ENCODE measurements at regions not wholly inside any gene's neighbourhood (a gene's known extent, or its start where the extent isn't known, plus 50 kb on each side); places are given as distances from the start of the nearest gene placed in this dataset.
"Not testable (repeated sequence)": the region's sequence is repeated elsewhere in the genome, so short reads cannot be mapped to it uniquely, and the experiment has no call there.

DNA sequence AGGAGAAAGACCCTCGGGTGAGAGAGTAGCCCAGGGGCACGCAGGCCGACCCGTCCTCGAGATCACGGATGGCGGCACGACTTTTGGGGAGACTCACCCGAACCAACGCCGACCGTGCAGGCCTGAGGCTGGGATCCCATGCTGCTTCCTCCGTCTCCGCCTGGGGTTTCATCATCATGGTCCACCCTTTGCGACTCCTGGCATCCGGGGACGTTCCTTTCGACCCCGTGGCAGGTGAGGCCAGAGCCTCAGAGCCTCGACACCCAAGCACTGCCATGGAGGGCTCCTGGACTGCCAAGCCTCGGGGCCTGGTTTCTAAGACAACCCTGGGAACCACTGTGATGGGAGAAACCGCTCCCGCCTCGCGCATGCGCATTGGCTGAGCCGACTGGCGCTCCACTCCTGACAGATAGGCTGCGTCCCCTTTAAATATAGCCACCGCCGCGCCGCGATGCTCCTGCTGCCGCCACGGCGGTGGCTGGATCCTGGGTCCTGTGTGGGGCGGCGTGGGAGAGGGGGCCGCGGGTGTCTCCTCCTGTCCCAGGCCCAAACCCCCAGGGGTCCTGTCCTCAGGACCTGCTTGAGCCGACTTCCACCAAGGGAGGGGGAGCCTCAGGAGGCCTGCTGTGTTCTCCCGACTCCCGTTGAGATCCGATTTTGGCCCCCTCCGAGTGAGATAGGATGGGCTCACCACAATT lies 481.6 kb downstream of the SPATA31A7 start:
- no peak for ATAC-seq
- Mint-ChIP-seq H3K4me3 (no peak overlapping the region), H3K4me1 (peaks cover 0 to 10% (median 4%) of the 10 kb centered on the region in 7 donors), H3K27ac (no peak overlapping the region), H3K27me3 (no peaks in the 10 kb centered on the region), H3K36me3 (peaks cover 4 to 5% (median 5%) of the 10 kb centered on the region in 5 donors), H3K9me3 (peaks cover 6 to 48% (median 24%) of the 10 kb centered on the region in 11 donors)
- Histone ChIP-seq H3K9me3 (ENCODE audit: control insufficient read depth in 2 of 3, low read length in 3 of 3) (no peaks in the 10 kb centered on the region), H3K27ac (ENCODE audit: low read depth, low read length) (no peak overlapping the region), H3K4me1 (ENCODE audit: control insufficient read depth in 2 of 2, insufficient read depth in 2 of 2, low read length in 2 of 2) (no peaks in the 10 kb centered on the region), H3K4me3 (ENCODE audit: low read length) (no peak overlapping the region), H3K27me3 (ENCODE audit: control insufficient read depth in 2 of 2, insufficient read depth in 2 of 2, low read length in 2 of 2) (no peaks in the 10 kb centered on the region), H3K36me3 (ENCODE audit: control insufficient read depth in 2 of 3, insufficient read depth in 3 of 3, low read length in 3 of 3) (no peaks in the 10 kb centered on the region)
- DNase-seq, result no peak
- intact Hi-C loops (cut with micrococcal nuclease), result no loop called here
- ChIA-PET CTCF (no interaction called here), POLR2A (no interaction called here)

DNA sequence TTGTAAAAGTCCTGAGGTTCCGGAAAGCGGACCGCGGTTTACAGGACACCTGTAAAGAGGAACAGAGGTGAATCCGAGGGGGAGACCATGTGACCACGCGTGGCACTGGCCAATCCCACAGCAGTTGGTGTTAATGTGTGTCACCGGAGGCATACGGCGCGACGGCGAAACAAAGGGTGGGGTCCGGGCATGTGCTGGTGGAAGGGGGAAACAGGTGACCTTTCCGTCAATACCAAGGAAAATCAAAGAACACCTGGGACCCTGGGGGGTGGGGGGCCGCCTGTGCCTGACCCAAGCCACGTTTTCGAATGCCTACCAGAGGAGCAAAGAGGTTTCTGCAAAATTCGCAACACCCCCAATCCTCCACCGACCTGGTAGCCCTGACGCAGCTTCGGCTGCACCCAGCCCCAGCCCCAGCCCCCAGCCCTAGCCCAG lies 482.3 kb downstream of the SPATA31A7 start:
- ATAC-seq; H3K4me3 Mint-ChIP-seq; CTCF ChIA-PET; H3K4me1 ChIP-seq (ENCODE audit: control insufficient read depth in 2 of 2, insufficient read depth in 2 of 2, low read length in 2 of 2); DNase-seq; H3K27ac Mint-ChIP-seq; H3K4me3 ChIP-seq (ENCODE audit: low read length); H3K27me3 Mint-ChIP-seq; H3K36me3 Mint-ChIP-seq; POLR2A ChIA-PET; H3K9me3 ChIP-seq (ENCODE audit: control insufficient read depth in 2 of 3, low read length in 3 of 3); H3K27me3 ChIP-seq (ENCODE audit: control insufficient read depth in 2 of 2, insufficient read depth in 2 of 2, low read length in 2 of 2); H3K27ac ChIP-seq (ENCODE audit: low read depth, low read length); H3K36me3 ChIP-seq (ENCODE audit: control insufficient read depth in 2 of 3, insufficient read depth in 3 of 3, low read length in 3 of 3); intact Hi-C loops (cut with micrococcal nuclease): not testable (repeated sequence)
- peaks cover 0 to 12% (median 6%) of the 10 kb centered on the region in 7 donors for H3K4me1 Mint-ChIP-seq
- peaks cover 6 to 44% (median 23%) of the 10 kb centered on the region in 11 donors for H3K9me3 Mint-ChIP-seq

DNA sequence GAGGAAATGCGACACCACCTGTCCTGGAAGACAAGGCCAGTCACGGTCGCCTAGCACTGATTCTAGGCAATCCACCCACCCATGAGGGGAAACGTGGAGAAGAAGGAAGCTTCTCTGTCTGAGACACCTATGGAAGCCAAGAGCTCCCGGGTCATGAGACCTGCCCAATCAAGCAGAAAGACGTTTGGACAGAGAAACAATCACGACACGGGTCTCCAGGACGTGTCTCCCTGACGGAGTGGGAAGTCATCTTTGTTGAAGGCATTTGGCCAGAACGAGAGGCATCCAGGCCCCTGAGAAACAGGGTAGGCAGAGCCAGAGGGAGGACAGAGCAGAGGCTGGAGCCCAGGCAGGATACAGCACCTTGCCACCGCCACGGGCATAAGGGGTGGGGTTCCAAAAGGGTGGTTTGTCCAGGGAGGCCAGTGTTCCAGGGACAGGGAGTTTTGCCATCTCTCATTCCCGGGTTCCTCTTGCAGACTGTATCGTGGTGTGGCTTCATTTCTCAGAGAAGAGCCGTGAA lies 482.9 kb downstream of the SPATA31A7 start:
- H3K4me3 ChIP-seq (ENCODE audit: low read length); H3K27me3 ChIP-seq (ENCODE audit: control insufficient read depth in 2 of 2, insufficient read depth in 2 of 2, low read length in 2 of 2); DNase-seq; H3K27me3 Mint-ChIP-seq; intact Hi-C loops (cut with micrococcal nuclease); H3K27ac Mint-ChIP-seq; H3K9me3 ChIP-seq (ENCODE audit: control insufficient read depth in 2 of 3, low read length in 3 of 3); H3K36me3 Mint-ChIP-seq; H3K36me3 ChIP-seq (ENCODE audit: control insufficient read depth in 2 of 3, insufficient read depth in 3 of 3, low read length in 3 of 3); H3K27ac ChIP-seq (ENCODE audit: low read depth, low read length); H3K4me1 ChIP-seq (ENCODE audit: control insufficient read depth in 2 of 2, insufficient read depth in 2 of 2, low read length in 2 of 2); CTCF ChIA-PET; POLR2A ChIA-PET; H3K4me3 Mint-ChIP-seq; ATAC-seq: not testable (repeated sequence)
- Mint-ChIP-seq H3K9me3 (peaks cover 6 to 45% (median 21%) of the 10 kb centered on the region in 11 donors), H3K4me1 (peaks cover 0 to 15% (median 6%) of the 10 kb centered on the region in 7 donors)

DNA sequence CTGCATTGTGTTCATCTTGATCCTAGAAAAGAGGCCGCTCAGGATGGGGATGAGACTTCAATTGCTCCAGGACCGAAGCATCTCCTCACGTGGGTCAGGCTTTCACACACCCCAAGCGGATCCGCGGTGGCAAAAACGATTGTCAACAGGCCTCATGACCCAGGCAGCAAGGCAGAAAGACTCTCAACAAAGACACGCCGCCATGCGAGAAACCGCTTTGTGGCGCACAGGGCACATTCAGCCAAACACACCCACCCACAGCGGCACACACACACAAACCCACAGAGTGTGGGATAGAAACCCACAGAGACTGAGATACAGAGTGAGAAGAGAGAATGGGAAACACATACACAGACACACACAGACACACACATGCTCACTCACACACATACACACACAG lies 483.4 kb downstream of the SPATA31A7 start:
- Histone ChIP-seq H3K36me3 (ENCODE audit: control insufficient read depth in 2 of 3, insufficient read depth in 3 of 3, low read length in 3 of 3) (no peaks in the 10 kb centered on the region), H3K9me3 (ENCODE audit: control insufficient read depth in 2 of 3, low read length in 3 of 3) (no peaks in the 10 kb centered on the region), H3K4me3 (ENCODE audit: low read length) (no peak overlapping the region), H3K27me3 (ENCODE audit: control insufficient read depth in 2 of 2, insufficient read depth in 2 of 2, low read length in 2 of 2) (no peaks in the 10 kb centered on the region), H3K27ac (ENCODE audit: low read depth, low read length) (no peak overlapping the region), H3K4me1 (ENCODE audit: control insufficient read depth in 2 of 2, insufficient read depth in 2 of 2, low read length in 2 of 2) (no peaks in the 10 kb centered on the region)
- Mint-ChIP-seq H3K27ac (no peak overlapping the region), H3K4me1 (peaks cover 0 to 15% (median 6%) of the 10 kb centered on the region in 7 donors), H3K9me3 (peaks cover 6 to 44% (median 18%) of the 10 kb centered on the region in 11 donors), H3K36me3 (peaks cover 4 to 5% (median 5%) of the 10 kb centered on the region in 5 donors), H3K27me3 (no peaks in the 10 kb centered on the region), H3K4me3 (peak overlapping the region in 1 of 10 donors; percentile 46)
- DNase-seq (no peak), ATAC-seq (no peak)
- POLR2A ChIA-PET, result no interaction called here
- CTCF ChIA-PET, result no interaction called here
- intact Hi-C loops (cut with micrococcal nuclease), result no loop called here

DNA sequence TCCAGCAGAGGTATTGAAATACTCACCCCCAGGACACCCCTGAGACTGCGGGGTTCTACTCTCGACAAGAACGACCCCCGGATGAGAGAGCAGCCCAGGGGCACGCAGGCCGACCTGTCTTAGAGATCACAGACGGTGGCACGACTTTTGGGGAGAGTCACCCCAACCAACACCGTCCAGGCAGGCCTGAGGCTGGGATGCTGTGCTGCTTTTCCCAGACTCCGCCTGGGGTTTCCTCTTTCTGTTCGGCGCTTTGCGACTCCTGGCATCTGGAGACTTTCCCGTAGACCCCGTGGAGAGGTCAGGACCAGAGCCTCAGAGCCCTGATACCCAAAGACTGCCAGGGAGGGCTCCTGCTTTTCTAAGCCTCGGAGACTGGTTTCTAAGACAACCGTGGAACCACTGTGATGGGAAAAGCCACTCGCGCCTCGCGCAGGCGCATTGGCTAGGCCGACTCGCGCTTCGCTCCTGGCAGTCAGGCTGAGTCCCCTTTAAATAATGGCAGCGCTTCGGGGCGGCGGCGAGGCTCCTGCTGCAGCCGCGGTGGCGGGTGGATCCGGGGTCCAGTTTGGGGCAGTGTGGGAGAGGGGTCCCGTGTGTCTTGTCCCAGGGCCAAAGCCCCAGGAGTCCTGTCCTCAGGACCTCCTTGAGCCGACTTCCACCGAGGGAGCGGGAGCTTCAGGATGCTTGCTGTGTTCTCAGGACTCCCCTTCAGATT lies 484.0 kb downstream of the SPATA31A7 start:
- no peak overlapping the region for H3K27ac ChIP-seq (ENCODE audit: low read depth, low read length)
- no peaks in the 10 kb centered on the region for H3K27me3 Mint-ChIP-seq
- peak overlapping the region in 1 of 10 donors; percentile 46 for H3K4me3 Mint-ChIP-seq
- POLR2A ChIA-PET, result no interaction called here
- H3K9me3 Mint-ChIP-seq, result peaks cover 6 to 41% (median 15%) of the 10 kb centered on the region in 11 donors
- CTCF ChIA-PET, result no interaction called here
- no peaks in the 10 kb centered on the region for H3K27me3 ChIP-seq (ENCODE audit: control insufficient read depth in 2 of 2, insufficient read depth in 2 of 2, low read length in 2 of 2)
- no peak overlapping the region for H3K27ac Mint-ChIP-seq
- no peak for ATAC-seq
- intact Hi-C loops (cut with micrococcal nuclease), result no loop called here
- no peaks in the 10 kb centered on the region for H3K36me3 ChIP-seq (ENCODE audit: control insufficient read depth in 2 of 3, insufficient read depth in 3 of 3, low read length in 3 of 3)
- H3K4me1 Mint-ChIP-seq, result peaks cover 0 to 15% (median 6%) of the 10 kb centered on the region in 7 donors
- peaks cover 4 to 5% (median 5%) of the 10 kb centered on the region in 5 donors for H3K36me3 Mint-ChIP-seq
- DNase-seq, result no peak
- H3K4me1 ChIP-seq (ENCODE audit: control insufficient read depth in 2 of 2, insufficient read depth in 2 of 2, low read length in 2 of 2), result no peaks in the 10 kb centered on the region
- no peak overlapping the region for H3K4me3 ChIP-seq (ENCODE audit: low read length)
- no peaks in the 10 kb centered on the region for H3K9me3 ChIP-seq (ENCODE audit: control insufficient read depth in 2 of 3, low read length in 3 of 3)

DNA sequence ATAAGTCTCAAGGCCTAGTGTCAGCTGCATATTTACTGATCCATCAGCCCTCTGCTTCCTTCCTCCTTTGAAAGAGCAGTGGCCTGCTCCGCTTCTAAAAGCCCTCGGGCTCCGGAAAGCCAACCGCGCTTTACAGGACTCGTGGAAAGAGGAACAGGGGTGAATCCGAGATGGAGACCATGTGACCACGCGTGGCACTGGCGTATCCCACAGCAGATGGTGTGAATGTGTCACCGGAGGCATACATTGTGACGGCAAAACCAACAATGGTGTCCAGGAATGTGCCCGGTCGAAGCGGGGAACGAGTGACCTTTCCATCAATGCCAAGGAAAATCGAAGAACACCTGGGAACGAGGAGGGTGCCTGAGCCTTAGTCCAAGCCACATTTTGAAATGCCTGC lies 484.6 kb downstream of the SPATA31A7 start:
- Mint-ChIP-seq H3K36me3 (peaks cover 2 to 4% (median 2%) of the 10 kb centered on the region in 5 donors), H3K4me3 (no peak overlapping the region), H3K27ac (no peak overlapping the region), H3K27me3 (no peaks in the 10 kb centered on the region), H3K4me1 (peaks cover 0 to 17% (median 9%) of the 10 kb centered on the region in 7 donors), H3K9me3 (peaks cover 3 to 34% (median 12%) of the 10 kb centered on the region in 11 donors)
- Histone ChIP-seq H3K9me3 (ENCODE audit: control insufficient read depth in 2 of 3, low read length in 3 of 3) (no peaks in the 10 kb centered on the region), H3K27ac (ENCODE audit: low read depth, low read length) (no peak overlapping the region), H3K36me3 (ENCODE audit: control insufficient read depth in 2 of 3, insufficient read depth in 3 of 3, low read length in 3 of 3) (no peaks in the 10 kb centered on the region), H3K4me3 (ENCODE audit: low read length) (no peak overlapping the region), H3K4me1 (ENCODE audit: control insufficient read depth in 2 of 2, insufficient read depth in 2 of 2, low read length in 2 of 2) (no peaks in the 10 kb centered on the region), H3K27me3 (ENCODE audit: control insufficient read depth in 2 of 2, insufficient read depth in 2 of 2, low read length in 2 of 2) (no peaks in the 10 kb centered on the region)
- intact Hi-C loops (cut with micrococcal nuclease), result no loop called here
- CTCF ChIA-PET, result no interaction called here
- ATAC-seq (no peak), DNase-seq (no peak)
- POLR2A ChIA-PET, result no interaction called here
